ENCODE measurements at regions not wholly inside any gene's neighbourhood (a gene's known extent, or its start where the extent isn't known, plus 50 kb on each side); places are given as distances from the start of the nearest gene placed in this dataset.

DNA sequence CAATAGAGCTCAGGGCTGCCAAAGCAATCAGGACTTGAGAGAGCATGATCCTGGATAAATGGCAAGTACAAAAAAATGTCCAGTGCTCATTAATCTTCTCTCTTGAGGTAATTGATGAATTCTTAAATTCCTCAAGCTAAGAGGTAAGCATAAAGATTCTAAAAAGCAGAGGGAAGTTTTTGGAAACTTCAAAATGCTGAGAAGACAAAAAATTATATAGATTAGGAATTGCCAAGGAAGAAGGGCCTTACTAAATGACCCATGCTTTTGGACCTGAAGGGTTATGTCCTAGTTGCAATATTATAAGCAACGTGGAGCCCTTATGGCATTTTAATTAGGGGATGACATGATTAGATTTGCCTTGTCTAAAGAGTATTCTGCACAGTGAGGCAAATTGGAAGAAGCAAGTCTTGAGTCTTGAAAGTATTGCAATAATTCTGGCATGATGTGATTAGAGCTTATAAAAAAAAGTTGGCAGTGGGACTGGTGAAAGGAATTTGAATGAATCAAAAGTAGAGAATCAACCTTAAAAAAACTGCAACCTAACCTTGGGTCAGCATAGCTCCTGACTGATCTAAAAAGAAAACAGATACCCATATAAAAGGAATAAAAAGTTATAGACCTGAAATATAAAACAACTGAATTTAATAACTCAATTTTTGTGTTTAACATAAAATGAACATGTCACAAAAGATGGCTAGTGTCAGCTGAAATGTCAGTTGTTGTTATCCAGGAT, 323.8 kb upstream of the ARRDC3 start:
- no peaks in the 10 kb centered on the region for H3K4me1 ChIP-seq
- WGBS, 3 donors, result 12 to 50% (median 26%) methylated on average over 1 of the region's 1 CpG
- no peak overlapping the region for H3K4me3 ChIP-seq
- no peaks in the 10 kb centered on the region for H3K27me3 ChIP-seq (ENCODE audit: insufficient read depth in 3 of 3, low read length in 2 of 3)
- no peaks in the 10 kb centered on the region for H3K36me3 ChIP-seq (ENCODE audit: insufficient read depth in 1 of 2, low read depth in 1 of 2)
- ATAC-seq (no peak), DNase-seq (no peak)
- TF ChIP-seq, protein P1, sequence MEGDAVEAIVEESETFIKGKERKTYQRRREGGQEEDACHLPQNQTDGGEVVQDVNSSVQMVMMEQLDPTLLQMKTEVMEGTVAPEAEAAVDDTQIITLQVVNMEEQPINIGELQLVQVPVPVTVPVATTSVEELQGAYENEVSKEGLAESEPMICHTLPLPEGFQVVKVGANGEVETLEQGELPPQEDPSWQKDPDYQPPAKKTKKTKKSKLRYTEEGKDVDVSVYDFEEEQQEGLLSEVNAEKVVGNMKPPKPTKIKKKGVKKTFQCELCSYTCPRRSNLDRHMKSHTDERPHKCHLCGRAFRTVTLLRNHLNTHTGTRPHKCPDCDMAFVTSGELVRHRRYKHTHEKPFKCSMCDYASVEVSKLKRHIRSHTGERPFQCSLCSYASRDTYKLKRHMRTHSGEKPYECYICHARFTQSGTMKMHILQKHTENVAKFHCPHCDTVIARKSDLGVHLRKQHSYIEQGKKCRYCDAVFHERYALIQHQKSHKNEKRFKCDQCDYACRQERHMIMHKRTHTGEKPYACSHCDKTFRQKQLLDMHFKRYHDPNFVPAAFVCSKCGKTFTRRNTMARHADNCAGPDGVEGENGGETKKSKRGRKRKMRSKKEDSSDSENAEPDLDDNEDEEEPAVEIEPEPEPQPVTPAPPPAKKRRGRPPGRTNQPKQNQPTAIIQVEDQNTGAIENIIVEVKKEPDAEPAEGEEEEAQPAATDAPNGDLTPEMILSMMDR (IDR thresholded peaks at IDR 0.05), result no peak
- H3K27ac ChIP-seq, result no peak overlapping the region
- no peaks in the 10 kb centered on the region for H3K9me3 ChIP-seq
- intact Hi-C loops (cut with DNase I), result no loop called here

DNA sequence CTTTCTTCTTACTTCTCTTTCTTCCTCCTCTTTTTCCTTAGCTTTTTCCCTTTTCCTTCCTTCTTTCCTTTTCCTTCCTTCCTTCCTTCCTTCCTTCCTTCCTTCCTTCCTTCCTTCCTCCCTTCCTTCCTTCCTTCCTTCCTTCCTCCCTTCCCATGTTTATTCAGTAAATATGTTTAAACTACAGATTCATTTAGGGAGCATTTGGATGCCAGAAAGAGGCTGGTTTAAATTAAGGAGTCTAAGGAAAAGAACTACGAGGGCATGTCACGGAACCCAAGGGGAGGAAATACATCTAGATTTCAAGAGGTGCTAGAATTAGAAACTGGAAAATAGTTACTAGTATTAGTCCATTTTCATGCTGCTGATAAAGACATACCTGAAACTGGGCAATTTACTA, 320.0 kb upstream of the ARRDC3 start:
- TF ChIP-seq, protein P1 (IDR thresholded peaks at IDR 0.05), result no peak
- intact Hi-C loops (cut with DNase I), result no loop called here
- Histone ChIP-seq H3K36me3 (ENCODE audit: insufficient read depth in 1 of 2, low read depth in 1 of 2) (no peaks in the 10 kb centered on the region), H3K9me3 (no peaks in the 10 kb centered on the region), H3K4me1 (no peaks in the 10 kb centered on the region), H3K27ac (no peak overlapping the region), H3K4me3 (no peak overlapping the region), H3K27me3 (ENCODE audit: insufficient read depth in 3 of 3, low read length in 2 of 3) (no peaks in the 10 kb centered on the region)
- DNase-seq (no peak), ATAC-seq (no peak)
- 78 to 88% (median 85%) methylated on average over 2 of the region's 2 CpGs for WGBS, 3 donors

DNA sequence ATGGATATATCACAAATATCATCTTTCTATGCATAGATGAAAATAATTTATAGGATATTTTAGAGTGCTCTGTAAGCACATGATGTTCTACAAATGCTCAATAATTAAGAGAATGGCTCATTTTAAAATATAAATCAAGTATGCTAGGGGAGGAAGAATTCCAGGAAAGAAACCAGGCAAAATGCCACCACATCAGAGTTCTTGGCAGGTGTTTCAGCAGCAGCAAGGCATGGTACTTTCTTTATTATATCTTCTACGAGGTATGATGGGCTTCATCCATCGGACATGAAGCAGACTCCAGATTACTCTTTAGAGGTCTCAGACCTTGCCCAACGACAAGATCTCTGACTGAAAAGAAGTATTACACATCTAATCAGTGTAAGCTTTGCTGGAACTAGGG, 316.3 kb upstream of the ARRDC3 start:
- no peaks in the 10 kb centered on the region for H3K27me3 ChIP-seq (ENCODE audit: insufficient read depth in 3 of 3, low read length in 2 of 3)
- H3K4me1 ChIP-seq, result no peaks in the 10 kb centered on the region
- H3K36me3 ChIP-seq (ENCODE audit: insufficient read depth in 1 of 2, low read depth in 1 of 2), result no peaks in the 10 kb centered on the region
- 86 to 95% (median 89%) methylated on average over 3 of the region's 3 CpGs for WGBS, 3 donors
- no peak overlapping the region for H3K4me3 ChIP-seq
- intact Hi-C loops (cut with DNase I), result no loop called here
- no peaks in the 10 kb centered on the region for H3K9me3 ChIP-seq
- TF ChIP-seq, protein P1 (IDR thresholded peaks at IDR 0.05), result no peak
- no peak for ATAC-seq
- DNase-seq, result no peak
- no peak overlapping the region for H3K27ac ChIP-seq

DNA sequence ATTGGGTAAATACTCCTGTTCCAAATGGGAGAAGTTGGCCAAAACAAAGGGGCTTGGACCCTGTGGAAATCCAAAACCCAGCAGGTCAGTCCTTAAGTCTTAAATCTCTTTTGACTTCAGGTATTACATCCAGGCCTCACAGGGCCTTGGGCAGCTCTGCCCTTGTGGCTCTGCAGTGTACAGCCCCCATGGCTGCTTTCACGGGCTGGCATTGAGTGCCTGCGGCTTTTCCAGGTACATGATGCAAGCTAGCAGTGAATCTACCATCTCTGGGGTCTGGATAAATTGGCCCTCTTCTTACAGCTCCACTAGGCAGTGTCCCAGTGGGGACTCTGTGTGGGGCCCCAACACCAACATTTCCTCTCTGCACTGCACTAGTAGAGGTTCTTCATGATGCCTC, 308.5 kb upstream of the ARRDC3 start:
- Histone ChIP-seq H3K36me3 (ENCODE audit: insufficient read depth in 1 of 2, low read depth in 1 of 2) (no peaks in the 10 kb centered on the region), H3K4me1 (no peaks in the 10 kb centered on the region), H3K4me3 (no peak overlapping the region), H3K27ac (no peak overlapping the region), H3K9me3 (no peaks in the 10 kb centered on the region), H3K27me3 (ENCODE audit: insufficient read depth in 3 of 3, low read length in 2 of 3) (no peaks in the 10 kb centered on the region)
- no peak for ATAC-seq
- TF ChIP-seq, protein P1 (IDR thresholded peaks at IDR 0.05), result no peak
- no peak for DNase-seq
- WGBS, 3 donors, result 90 to 91% (median 90%) methylated on average over 2 of the region's 2 CpGs
- intact Hi-C loops (cut with DNase I), result no loop called here

DNA sequence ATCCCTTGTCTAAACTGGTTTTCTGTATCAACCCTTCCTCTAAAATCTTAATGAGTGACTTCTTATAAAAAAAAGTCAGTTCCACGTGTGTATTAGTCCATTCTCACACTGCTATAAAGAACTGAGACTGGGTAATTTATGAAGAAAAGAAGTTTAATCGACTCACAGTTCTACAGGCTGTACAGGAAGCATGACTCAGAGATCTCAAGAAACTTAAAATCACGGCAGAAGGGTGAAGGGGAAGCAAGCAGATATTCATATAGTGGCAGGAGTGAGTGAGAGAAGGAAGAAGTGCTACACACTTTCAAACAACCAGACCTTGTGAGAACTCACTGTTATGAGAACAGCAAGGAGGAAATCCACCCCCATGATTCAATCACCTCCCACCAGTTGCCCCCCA, 307.8 kb upstream of the ARRDC3 start:
- ATAC-seq, result no peak
- intact Hi-C loops (cut with DNase I), result no loop called here
- no peaks in the 10 kb centered on the region for H3K9me3 ChIP-seq
- 53 to 58% (median 55%) methylated on average over 3 of the region's 3 CpGs for WGBS, 3 donors
- no peaks in the 10 kb centered on the region for H3K27me3 ChIP-seq (ENCODE audit: insufficient read depth in 3 of 3, low read length in 2 of 3)
- no peak overlapping the region for H3K27ac ChIP-seq
- no peaks in the 10 kb centered on the region for H3K4me1 ChIP-seq
- DNase-seq, result no peak
- TF ChIP-seq, protein P1 (IDR thresholded peaks at IDR 0.05), result no peak
- H3K36me3 ChIP-seq (ENCODE audit: insufficient read depth in 1 of 2, low read depth in 1 of 2), result no peaks in the 10 kb centered on the region
- no peak overlapping the region for H3K4me3 ChIP-seq
